ENCODE measurements at regions not wholly inside any gene's neighbourhood (a gene's known extent, or its start where the extent isn't known, plus 50 kb on each side); places are given as distances from the start of the nearest gene placed in this dataset.

- Mint-ChIP-seq H3K27ac (no peak overlapping the region), H3K4me3 (no peak overlapping the region)
- intact Hi-C loops (cut with micrococcal nuclease): no loop called here
Measured at GRCh38 chr13:78239714-78240113, 321.1 kb upstream of the EDNRB start.

GRCh38 chr13:78238911-78239310, 320.3 kb upstream of the EDNRB start:
- 40% methylated on average over 1 of the region's 2 CpGs for whole genome bisulfite sequencing (ENCODE audit: insufficient coverage)
- H3K4me1 Mint-ChIP-seq: peaks cover 15% of the 10 kb centered on the region

More at GRCh38 chr13:78239714-78240113, 321.1 kb upstream of the EDNRB start:
- TF ChIP-seq CTCF (IDR thresholded peaks at IDR 0.05): no peak
- peaks cover 0 to 6% of the 10 kb centered on the region in 2 donors for H3K4me1 ChIP-seq (ENCODE audit: control insufficient read depth in 1 of 2, insufficient read depth in 2 of 2, low read length in 2 of 2)
- H2AFZ ChIP-seq (ENCODE audit: insufficient read depth, low read depth, low read length, poor library complexity, severe bottlenecking): no peak overlapping the region
- DNase-seq: peak in 1 of 3 donors; percentile 8
- H3K4me2 ChIP-seq (replicated peaks; ENCODE audit: extremely low read depth, low read length, poor library complexity, severe bottlenecking): no peak overlapping the region
- H3K36me3 Mint-ChIP-seq: no peaks in the 10 kb centered on the region
- no peaks in the 10 kb centered on the region for H3K9me3 ChIP-seq (replicated peaks in 1 of 2; ENCODE audit: control insufficient read depth in 1 of 2, insufficient read depth in 1 of 2, low read length in 2 of 2)
- no peaks in the 10 kb centered on the region for H3K36me3 ChIP-seq (replicated peaks in 1 of 2; ENCODE audit: control insufficient read depth in 1 of 2, insufficient read depth in 2 of 2, low read length in 2 of 2)
- H3K9me3 Mint-ChIP-seq: no peaks in the 10 kb centered on the region
- no peaks in the 10 kb centered on the region for H3K27me3 Mint-ChIP-seq (ENCODE audit: low read depth in 3 of 3)
- H3K79me2 ChIP-seq (ENCODE audit: insufficient read depth, low read length): no peaks in the 10 kb centered on the region
- no peaks in the 10 kb centered on the region for H4K20me1 ChIP-seq (ENCODE audit: insufficient read depth, low read length)
- peaks cover 15% of the 10 kb centered on the region for H3K4me1 Mint-ChIP-seq
- no peaks in the 10 kb centered on the region for H3K27me3 ChIP-seq (ENCODE audit: control insufficient read depth in 2 of 2, insufficient read depth in 2 of 2, low read length in 2 of 2)
- no peak overlapping the region for H3K27ac ChIP-seq (ENCODE audit: low read depth in 1 of 2, low read length in 2 of 2)
- 100% methylated on average over 2 of the region's 2 CpGs for WGBS (ENCODE audit: insufficient coverage)
- no peak overlapping the region for H3K9ac ChIP-seq (ENCODE audit: insufficient read depth, low read length, poor library complexity, severe bottlenecking)
- no peak overlapping the region for H3K4me3 ChIP-seq (replicated peaks in 1 of 3; ENCODE audit: low read depth in 2 of 3, low read length in 3 of 3)

More at GRCh38 chr13:78238911-78239310, 320.3 kb upstream of the EDNRB start:
- Histone ChIP-seq H3K4me3 (replicated peaks in 1 of 3; ENCODE audit: low read depth in 2 of 3, low read length in 3 of 3) (no peak overlapping the region), H3K27me3 (ENCODE audit: control insufficient read depth in 2 of 2, insufficient read depth in 2 of 2, low read length in 2 of 2) (no peaks in the 10 kb centered on the region), H4K20me1 (ENCODE audit: insufficient read depth, low read length) (no peaks in the 10 kb centered on the region), H3K79me2 (ENCODE audit: insufficient read depth, low read length) (no peaks in the 10 kb centered on the region), H3K4me2 (replicated peaks; ENCODE audit: extremely low read depth, low read length, poor library complexity, severe bottlenecking) (no peak overlapping the region), H3K4me1 (ENCODE audit: control insufficient read depth in 1 of 2, insufficient read depth in 2 of 2, low read length in 2 of 2) (peaks cover 0 to 6% of the 10 kb centered on the region in 2 donors), H3K9me3 (replicated peaks in 1 of 2; ENCODE audit: control insufficient read depth in 1 of 2, insufficient read depth in 1 of 2, low read length in 2 of 2) (no peaks in the 10 kb centered on the region), H3K9ac (ENCODE audit: insufficient read depth, low read length, poor library complexity, severe bottlenecking) (no peak overlapping the region), H3K36me3 (replicated peaks in 1 of 2; ENCODE audit: control insufficient read depth in 1 of 2, insufficient read depth in 2 of 2, low read length in 2 of 2) (no peaks in the 10 kb centered on the region), H3K27ac (ENCODE audit: low read depth in 1 of 2, low read length in 2 of 2) (no peak overlapping the region), H2AFZ (ENCODE audit: insufficient read depth, low read depth, low read length, poor library complexity, severe bottlenecking) (no peak overlapping the region)
- intact Hi-C loops (cut with micrococcal nuclease): no loop called here
- no peak overlapping the region for H3K4me3 Mint-ChIP-seq
- H3K36me3 Mint-ChIP-seq: no peaks in the 10 kb centered on the region
- no peaks in the 10 kb centered on the region for H3K27me3 Mint-ChIP-seq (ENCODE audit: low read depth in 3 of 3)
- peak overlapping the region in 1 of 7 donors; percentile 5 for H3K27ac Mint-ChIP-seq
- no peak for DNase-seq
- no peak for TF ChIP-seq CTCF (IDR thresholded peaks at IDR 0.05)
- H3K9me3 Mint-ChIP-seq: peaks cover 0 to 1% (median 0%) of the 10 kb centered on the region in 7 donors
